Uterus (tissue), 2 donors: ENCODE measurements at regions not wholly inside any gene's neighbourhood (a gene's known extent, or its start where the extent isn't known, plus 50 kb on each side); places are given as distances from the start of the nearest gene placed in this dataset.

Experiments
- CTCF ChIP-seq, 4 experiments: fragments of 200-600 bp in 2 of 4; fragments of 450-650 bp in 2 of 4; sonication (generic) in 2 of 4; IDR thresholded peaks; one replicate each; pipeline ENCODE4 v1.5.1; 2016 to 2019; ENCODE audit warnings: antibody characterized with exemption in 4 of 4, mild to moderate bottlenecking in 2 of 4, moderate library complexity in 1 of 4
- POLR2A ChIP-seq, 2 donors: fragments of 450-650 bp; IDR thresholded peaks; one replicate each; pipeline ENCODE4 v1.6.1; 2016; ENCODE audit warnings: antibody characterized with exemption in 2 of 2, mild to moderate bottlenecking in 1 of 2, moderate library complexity in 1 of 2

GRCh38 chr15:92323525-92323924 lies 70.2 kb upstream of the ST8SIA2 start:
- no peak for TF ChIP-seq CTCF (IDR thresholded peaks at IDR 0.05)
- no peak for TF ChIP-seq POLR2A (IDR thresholded peaks at IDR 0.05)
